C4-2B (cell line): ENCODE measurements at regions not wholly inside any gene's neighbourhood (a gene's known extent, or its start where the extent isn't known, plus 50 kb on each side); places are given as distances from the start of the nearest gene placed in this dataset.

Source experiments
- H3K27ac ChIP-seq: fragments of 450-650 bp; 2 replicates; pipeline ENCODE4 v1.5.1; 2017
- ZFX ChIP-seq: fragments of 450-650 bp; IDR thresholded peaks from 2 replicates; pipeline ENCODE4 v1.6.1; 2017
- TF ChIP-seq, protein P1 (sequence below): fragments of 450-650 bp; conservative IDR thresholded peaks from 2 replicates; pipeline ENCODE4 v1.5.1; 2017; ENCODE audit warnings: mild to moderate bottlenecking

DNA sequence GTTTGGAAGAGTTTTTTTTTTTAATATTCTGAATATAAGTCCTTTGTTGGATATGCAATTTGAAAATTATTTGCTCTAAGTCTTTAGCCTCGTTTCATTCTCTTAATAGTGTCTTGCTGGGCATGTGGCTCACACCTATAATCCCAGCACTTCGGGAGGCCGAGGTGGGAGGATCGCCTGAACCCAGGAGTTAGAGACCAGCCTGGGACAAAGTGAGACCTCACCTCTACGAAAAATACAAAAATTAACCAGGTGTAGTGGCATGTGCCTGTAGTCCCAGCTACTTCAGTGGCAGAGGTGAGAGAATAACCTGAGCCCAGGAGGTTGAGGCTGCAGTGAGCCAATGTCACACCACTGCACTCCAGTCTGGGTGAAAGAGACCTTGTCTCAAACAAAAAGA is 87.3 kb upstream of the UBAC2 start:
- TF ChIP-seq ZFX: no peak
- TF ChIP-seq, protein P1, sequence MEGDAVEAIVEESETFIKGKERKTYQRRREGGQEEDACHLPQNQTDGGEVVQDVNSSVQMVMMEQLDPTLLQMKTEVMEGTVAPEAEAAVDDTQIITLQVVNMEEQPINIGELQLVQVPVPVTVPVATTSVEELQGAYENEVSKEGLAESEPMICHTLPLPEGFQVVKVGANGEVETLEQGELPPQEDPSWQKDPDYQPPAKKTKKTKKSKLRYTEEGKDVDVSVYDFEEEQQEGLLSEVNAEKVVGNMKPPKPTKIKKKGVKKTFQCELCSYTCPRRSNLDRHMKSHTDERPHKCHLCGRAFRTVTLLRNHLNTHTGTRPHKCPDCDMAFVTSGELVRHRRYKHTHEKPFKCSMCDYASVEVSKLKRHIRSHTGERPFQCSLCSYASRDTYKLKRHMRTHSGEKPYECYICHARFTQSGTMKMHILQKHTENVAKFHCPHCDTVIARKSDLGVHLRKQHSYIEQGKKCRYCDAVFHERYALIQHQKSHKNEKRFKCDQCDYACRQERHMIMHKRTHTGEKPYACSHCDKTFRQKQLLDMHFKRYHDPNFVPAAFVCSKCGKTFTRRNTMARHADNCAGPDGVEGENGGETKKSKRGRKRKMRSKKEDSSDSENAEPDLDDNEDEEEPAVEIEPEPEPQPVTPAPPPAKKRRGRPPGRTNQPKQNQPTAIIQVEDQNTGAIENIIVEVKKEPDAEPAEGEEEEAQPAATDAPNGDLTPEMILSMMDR: no peak
- no peak overlapping the region for H3K27ac ChIP-seq

DNA sequence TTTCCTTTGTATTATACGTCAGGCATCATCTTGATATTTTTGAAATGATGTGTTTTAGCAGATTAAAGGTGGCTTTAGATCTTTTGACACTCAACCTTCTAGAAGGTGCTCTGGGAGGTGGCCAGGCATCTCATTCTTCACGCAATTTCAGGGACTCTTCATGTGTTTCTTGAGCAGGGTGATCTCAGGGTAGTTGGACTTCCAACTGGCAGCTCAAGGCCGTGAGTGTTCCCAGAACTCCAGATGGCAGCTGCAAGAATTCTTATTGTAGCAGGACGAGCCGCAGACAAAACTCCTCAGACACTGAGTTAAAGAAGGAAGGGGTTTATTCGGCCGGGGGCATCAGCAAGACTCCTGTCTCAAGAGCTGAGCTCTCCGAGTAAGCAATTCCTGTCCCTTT is 82.5 kb upstream of the UBAC2 start:
- no peak overlapping the region for H3K27ac ChIP-seq
- TF ChIP-seq, protein P1: no peak
- no peak for TF ChIP-seq ZFX

DNA sequence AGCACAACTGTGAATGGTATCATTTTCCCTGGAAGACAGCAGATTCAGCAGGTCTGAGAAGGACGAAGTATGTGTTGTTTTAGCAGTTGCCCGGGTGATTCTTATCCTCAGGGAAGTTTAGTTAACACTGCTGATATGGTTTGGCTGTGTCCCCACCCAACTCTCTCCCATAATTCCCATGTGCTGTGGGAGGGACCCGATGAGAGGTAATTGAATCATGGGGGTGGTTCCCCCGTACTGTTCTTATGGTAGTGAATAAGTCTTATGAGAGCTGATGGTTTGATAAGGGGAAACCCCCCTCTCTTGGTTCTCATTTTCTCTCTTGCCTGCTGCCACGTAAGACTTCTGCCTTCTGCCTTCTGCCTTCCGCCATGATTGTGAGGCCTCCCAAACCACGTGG is 81.0 kb upstream of the UBAC2 start:
- TF ChIP-seq, protein P1: no peak
- TF ChIP-seq ZFX: no peak
- no peak overlapping the region for H3K27ac ChIP-seq

DNA sequence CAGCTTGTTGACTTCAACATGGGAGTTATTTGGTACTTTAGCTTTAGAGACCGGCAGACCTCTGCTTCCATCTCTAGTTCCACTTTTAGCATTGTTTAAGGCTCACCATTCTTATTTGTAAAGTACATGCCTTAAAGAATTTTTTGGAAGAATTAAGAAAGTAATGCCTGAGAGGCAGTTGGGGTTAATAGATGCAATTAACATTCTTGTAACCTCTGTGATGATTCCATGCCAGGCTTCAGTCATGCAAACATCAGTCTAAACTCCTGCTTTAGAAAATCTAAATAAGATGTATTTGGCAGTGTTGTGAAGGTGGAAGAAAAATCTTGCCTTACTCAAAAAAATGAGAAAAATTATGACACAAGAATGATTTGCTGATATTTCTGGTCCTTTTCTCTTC is 79.9 kb upstream of the UBAC2 start:
- TF ChIP-seq, protein P1: no peak
- no peak for TF ChIP-seq ZFX
- no peak overlapping the region for H3K27ac ChIP-seq

DNA sequence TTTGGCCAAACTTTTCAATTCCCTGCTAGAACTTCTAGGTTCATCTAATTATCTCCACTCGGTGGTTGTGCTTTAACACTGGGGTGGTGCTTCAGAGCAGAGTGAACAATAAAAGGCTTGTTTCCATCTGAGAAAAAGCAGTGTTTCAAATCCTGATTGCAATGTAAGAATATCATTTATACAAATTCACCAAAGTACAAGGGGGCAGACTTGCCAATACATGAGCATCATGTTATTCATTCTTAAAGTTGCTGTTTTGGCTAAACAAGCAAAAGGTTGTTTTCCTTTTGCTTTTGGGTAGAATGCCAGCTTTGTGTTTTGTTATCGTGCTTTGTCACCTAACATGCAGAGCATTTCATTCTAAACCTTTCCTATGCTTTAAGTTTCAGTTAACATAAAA is 78.5 kb upstream of the UBAC2 start:
- TF ChIP-seq ZFX: no peak
- TF ChIP-seq, protein P1: no peak
- H3K27ac ChIP-seq: no peak overlapping the region

DNA sequence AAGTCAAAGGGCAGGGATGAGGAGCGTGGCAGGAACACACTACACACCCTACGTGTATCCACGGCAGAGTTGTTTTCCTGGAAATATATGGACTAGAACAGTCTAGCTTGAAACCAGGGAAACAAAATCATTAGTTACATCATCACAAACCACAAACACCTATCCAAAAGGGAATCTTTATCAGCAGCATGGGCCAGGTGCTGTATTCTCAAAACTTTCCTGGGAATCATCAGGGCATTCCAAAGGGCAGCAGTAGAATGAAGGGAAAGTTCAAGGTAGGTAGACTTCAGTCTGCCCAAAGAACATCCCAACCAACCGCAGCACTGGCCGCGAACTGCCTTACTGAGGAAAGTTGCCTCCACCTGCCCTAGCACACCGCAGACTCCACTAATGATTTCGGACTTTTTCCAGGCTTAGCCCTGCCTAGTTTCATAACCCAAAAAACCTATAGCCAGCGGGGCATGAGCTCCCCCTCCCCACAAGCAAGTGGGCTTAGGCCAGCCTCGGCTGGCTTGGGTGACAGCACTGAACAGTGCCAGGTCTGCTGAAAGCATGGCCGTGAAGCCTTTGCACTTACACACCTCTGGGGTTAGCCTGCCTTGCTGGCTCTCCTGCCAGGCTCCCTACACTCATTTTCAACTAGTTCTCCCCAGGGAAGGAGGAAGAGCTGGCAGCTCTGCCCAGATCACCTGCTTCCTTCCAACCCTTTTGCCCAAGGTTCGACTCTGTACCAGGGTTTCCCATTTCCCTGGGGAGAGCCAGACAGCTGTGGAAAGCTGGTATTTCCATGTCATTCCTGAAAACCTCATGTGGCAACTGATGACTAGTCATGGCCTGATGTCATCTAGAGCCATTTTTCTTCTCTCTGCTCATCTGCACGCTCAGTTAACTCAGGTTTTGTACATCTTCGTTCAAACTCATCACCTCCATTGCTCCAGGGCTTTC is 77.3 kb upstream of the UBAC2 start:
- H3K27ac ChIP-seq: no peak overlapping the region
- no peak for TF ChIP-seq ZFX
- TF ChIP-seq, protein P1: no peak

DNA sequence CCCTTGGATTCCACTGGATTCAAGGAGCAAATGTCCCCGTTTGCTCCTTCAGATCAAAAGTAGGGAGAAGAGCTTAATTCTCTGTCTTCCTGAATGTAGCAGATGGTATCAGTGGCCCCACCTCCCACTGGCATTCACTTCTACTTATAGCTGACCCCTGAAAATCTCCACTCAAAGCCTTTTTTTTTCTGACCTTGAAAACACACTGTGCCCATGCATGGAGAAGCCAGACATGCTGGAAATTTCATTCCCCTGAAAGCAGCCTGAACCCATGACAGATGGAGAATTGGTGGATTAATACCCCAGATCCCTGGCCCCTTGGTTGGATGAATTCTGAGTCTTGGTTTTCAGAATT is 76.6 kb upstream of the UBAC2 start:
- no peak overlapping the region for H3K27ac ChIP-seq
- TF ChIP-seq ZFX: no peak
- TF ChIP-seq, protein P1: no peak
